ENCODE measurements at regions not wholly inside any gene's neighbourhood (a gene's known extent, or its start where the extent isn't known, plus 50 kb on each side); places are given as distances from the start of the nearest gene placed in this dataset.

DNA sequence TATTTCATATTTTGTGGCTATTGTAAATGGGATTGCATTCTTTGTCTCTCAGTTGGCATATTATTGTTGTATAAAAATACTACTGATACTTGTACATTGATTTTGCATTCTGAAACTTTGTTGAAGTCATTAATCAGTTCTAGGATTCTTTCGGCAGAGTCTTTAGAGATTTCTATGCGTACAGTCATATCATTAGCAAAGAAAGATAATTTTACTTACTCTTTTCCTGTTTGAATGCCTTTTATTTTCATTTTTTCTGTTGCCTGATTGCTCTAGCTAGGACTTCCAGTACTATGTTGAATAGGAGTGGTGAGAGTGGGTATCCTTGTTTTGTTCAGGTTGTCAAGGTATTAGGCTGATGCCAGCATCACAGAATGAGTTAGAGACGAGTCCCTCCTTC lies 722.0 kb upstream of the PCDH10 start:
- TF ChIP-seq EZH2phosphoT487 (IDR thresholded peaks at IDR 0.05; ENCODE audit: borderline replicate concordance): no peak
- TF ChIP-seq, protein P1, sequence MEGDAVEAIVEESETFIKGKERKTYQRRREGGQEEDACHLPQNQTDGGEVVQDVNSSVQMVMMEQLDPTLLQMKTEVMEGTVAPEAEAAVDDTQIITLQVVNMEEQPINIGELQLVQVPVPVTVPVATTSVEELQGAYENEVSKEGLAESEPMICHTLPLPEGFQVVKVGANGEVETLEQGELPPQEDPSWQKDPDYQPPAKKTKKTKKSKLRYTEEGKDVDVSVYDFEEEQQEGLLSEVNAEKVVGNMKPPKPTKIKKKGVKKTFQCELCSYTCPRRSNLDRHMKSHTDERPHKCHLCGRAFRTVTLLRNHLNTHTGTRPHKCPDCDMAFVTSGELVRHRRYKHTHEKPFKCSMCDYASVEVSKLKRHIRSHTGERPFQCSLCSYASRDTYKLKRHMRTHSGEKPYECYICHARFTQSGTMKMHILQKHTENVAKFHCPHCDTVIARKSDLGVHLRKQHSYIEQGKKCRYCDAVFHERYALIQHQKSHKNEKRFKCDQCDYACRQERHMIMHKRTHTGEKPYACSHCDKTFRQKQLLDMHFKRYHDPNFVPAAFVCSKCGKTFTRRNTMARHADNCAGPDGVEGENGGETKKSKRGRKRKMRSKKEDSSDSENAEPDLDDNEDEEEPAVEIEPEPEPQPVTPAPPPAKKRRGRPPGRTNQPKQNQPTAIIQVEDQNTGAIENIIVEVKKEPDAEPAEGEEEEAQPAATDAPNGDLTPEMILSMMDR (conservative IDR thresholded peaks at IDR 0.05; ENCODE audit: low read length): no peak

Measured in Loucy (cell line).